HEK293 (cell line): ENCODE measurements at regions not wholly inside any gene's neighbourhood (a gene's known extent, or its start where the extent isn't known, plus 50 kb on each side); places are given as distances from the start of the nearest gene placed in this dataset.

Experiments
- CTCF ChIA-PET: fragments of 350-600 bp; formaldehyde crosslinking; extraction: SDS; loops from one replicate; lab custom pipeline; 2021; ENCODE audit warnings: antibody characterized with exemption; lab: Yijun Ruan, JAX
- POLR2A ChIA-PET: fragments of 300-600 bp; formaldehyde crosslinking; extraction: SDS; loops from one replicate; lab custom pipeline; 2020; ENCODE audit warnings: antibody characterized with exemption, inconsistent platforms; lab: Yijun Ruan, JAX
- H3K27ac ChIP-seq: fragments of 200-500 bp; sonication (Bioruptor generic); 2 replicates; pipeline ENCODE4 v1.5.1; 2014; ENCODE audit warnings: low read depth, low read length, control low read depth, inconsistent platforms; ENCODE audit errors: extremely low read depth
- H3K36me3 ChIP-seq, 2 experiments: fragments of 200-500 bp in 1 of 2; sonication (Bioruptor generic) in 1 of 2; 1 replicate in 1 of 2; 2 replicates in 1 of 2; pipeline ENCODE4 v1.5.1; 2014 to 2017; ENCODE audit warnings: inconsistent platforms in 2 of 2, low read length in 2 of 2; ENCODE audit not compliant: control insufficient read depth in 2 of 2, insufficient read depth in 1 of 2
- H3K4me1 ChIP-seq: fragments of 200-500 bp; sonication (Bioruptor generic); 2 replicates; pipeline ENCODE4 v1.5.1; 2014; ENCODE audit warnings: mild to moderate bottlenecking, low read length, inconsistent platforms; ENCODE audit not compliant: control insufficient read depth, insufficient read depth
- H3K4me3 ChIP-seq: 2 replicates; pipeline ENCODE4 v1.5.1; 2011; ENCODE audit warnings: low read depth, mild to moderate bottlenecking, control low read depth, low read length, moderate library complexity
- H3K9me3 ChIP-seq: fragments of 200-500 bp; sonication (Bioruptor generic); 2 replicates; pipeline ENCODE4 v1.5.1; 2014; ENCODE audit warnings: low read depth, low read length, inconsistent platforms; ENCODE audit not compliant: control insufficient read depth, insufficient read depth
- FEZF1 ChIP-seq: fragments of 450-650 bp; formaldehyde crosslinking; IDR thresholded peaks from 2 replicates; pipeline ENCODE4 v1.5.1; 2016; ENCODE audit warnings: missing biosample characterization, missing genetic modification characterization
- KLF7 ChIP-seq: fragments of 450-650 bp; formaldehyde crosslinking; IDR thresholded peaks from 2 replicates; pipeline ENCODE4 v1.5.1; 2016; ENCODE audit warnings: missing biosample characterization, missing genetic modification characterization, borderline replicate concordance
- REPIN1 ChIP-seq: fragments of 450-650 bp; formaldehyde crosslinking; IDR thresholded peaks from 2 replicates; pipeline ENCODE4 v1.5.1; 2017; ENCODE audit warnings: missing biosample characterization, missing genetic modification characterization, low read depth
- TRIM28 ChIP-seq: IDR thresholded peaks from 2 replicates; pipeline ENCODE4 v1.6.1; 2011; ENCODE audit warnings: low read length, control low read depth, borderline replicate concordance
- ZBTB1 ChIP-seq: fragments of 450-650 bp; formaldehyde crosslinking; IDR thresholded peaks from 2 replicates; pipeline ENCODE4 v1.5.1; 2016; ENCODE audit warnings: missing biosample characterization, missing genetic modification characterization
- ZBTB48 ChIP-seq: fragments of 450-650 bp; formaldehyde crosslinking; IDR thresholded peaks from 2 replicates; pipeline ENCODE4 v1.5.1; 2016; ENCODE audit warnings: missing biosample characterization, missing genetic modification characterization
- ZBTB7A ChIP-seq: fragments of 450-650 bp; formaldehyde crosslinking; IDR thresholded peaks from 2 replicates; pipeline ENCODE4 v1.5.1; 2016; ENCODE audit warnings: low read depth, missing biosample characterization, missing genetic modification characterization
- ZNF112 ChIP-seq: fragments of 450-650 bp; formaldehyde crosslinking; IDR thresholded peaks from 2 replicates; pipeline ENCODE4 v1.5.0; 2017; ENCODE audit warnings: missing biosample characterization, missing genetic modification characterization
- ZNF16 ChIP-seq: fragments of 450-650 bp; formaldehyde crosslinking; IDR thresholded peaks from 2 replicates; pipeline ENCODE4 v1.5.1; 2016; ENCODE audit warnings: low read depth, missing biosample characterization, missing genetic modification characterization
- ZNF174 ChIP-seq: fragments of 450-650 bp; formaldehyde crosslinking; IDR thresholded peaks from 2 replicates; pipeline ENCODE4 v1.5.0; 2017; ENCODE audit warnings: missing biosample characterization, mild to moderate bottlenecking, missing genetic modification characterization
- ZNF175 ChIP-seq: fragments of 450-650 bp; formaldehyde crosslinking; IDR thresholded peaks from 2 replicates; pipeline ENCODE4 v1.5.1; 2016; ENCODE audit warnings: missing biosample characterization, missing genetic modification characterization
- ZNF24 ChIP-seq: fragments of 450-650 bp; formaldehyde crosslinking; IDR thresholded peaks from 2 replicates; pipeline ENCODE4 v1.5.1; 2016; ENCODE audit warnings: missing biosample characterization, missing genetic modification characterization
- ZNF248 ChIP-seq: fragments of 450-650 bp; formaldehyde crosslinking; IDR thresholded peaks from 2 replicates; pipeline ENCODE4 v1.5.1; 2017; ENCODE audit warnings: missing biosample characterization, missing genetic modification characterization
- ZNF292 ChIP-seq: fragments of 450-650 bp; formaldehyde crosslinking; IDR thresholded peaks from 2 replicates; pipeline ENCODE4 v1.5.1; 2016; ENCODE audit warnings: low read depth, missing biosample characterization, missing genetic modification characterization, borderline replicate concordance
- ZNF426 ChIP-seq: fragments of 450-650 bp; formaldehyde crosslinking; IDR thresholded peaks from 2 replicates; pipeline ENCODE4 v1.5.1; 2017; ENCODE audit warnings: missing biosample characterization, missing genetic modification characterization, mild to moderate bottlenecking, inconsistent platforms, moderate library complexity
- ZNF596 ChIP-seq: fragments of 450-650 bp; IDR thresholded peaks from 2 replicates; pipeline ENCODE4 v1.5.0; 2018; ENCODE audit warnings: missing biosample characterization, mild to moderate bottlenecking, missing genetic modification characterization, moderate library complexity
- TF ChIP-seq, protein P1 (sequence below): fragments of 450-650 bp; formaldehyde crosslinking; IDR thresholded peaks from 2 replicates; pipeline ENCODE4 v1.5.0; 2017; ENCODE audit warnings: missing biosample characterization, missing genetic modification characterization, borderline replicate concordance
- TF ChIP-seq, protein P2 (sequence below): fragments of 450-650 bp; formaldehyde crosslinking; IDR thresholded peaks from 2 replicates; pipeline ENCODE4 v1.5.1; 2017; ENCODE audit warnings: missing biosample characterization, missing genetic modification characterization
- TF ChIP-seq, protein P3 (sequence below): fragments of 450-650 bp; formaldehyde crosslinking; IDR thresholded peaks from 2 replicates; pipeline ENCODE4 v1.5.1; 2016; ENCODE audit warnings: missing biosample characterization, missing genetic modification characterization, low read depth

DNA sequence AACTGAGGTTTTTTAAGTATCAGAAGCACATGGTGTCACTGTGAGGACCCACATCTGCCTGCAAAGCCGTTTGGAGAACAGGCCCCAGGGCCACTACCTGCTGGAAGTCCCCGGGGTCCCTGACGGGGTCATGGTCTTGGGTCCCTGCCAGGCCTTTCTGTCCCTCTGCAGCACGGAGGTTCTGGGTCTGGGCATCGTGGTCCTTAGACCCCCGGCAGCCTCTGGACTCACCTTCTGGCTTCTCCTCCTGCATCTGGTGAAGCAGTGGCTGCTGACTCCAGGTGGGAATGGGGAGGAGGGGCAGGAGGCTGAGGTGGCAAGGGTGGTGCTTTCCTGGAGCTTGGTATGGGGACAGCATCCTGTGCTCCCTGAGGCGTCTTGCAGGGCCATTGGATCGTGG lies 198.6 kb downstream of the TEX29 start:
- no peak for TF ChIP-seq ZNF24 (tag by site-specific recombination)
- TF ChIP-seq, all 188 proteins: peak for 0
- no peak overlapping the region for H3K27ac ChIP-seq
- no peaks in the 10 kb centered on the region for H3K9me3 ChIP-seq
- H3K36me3 ChIP-seq = no peaks in the 10 kb centered on the region
- POLR2A ChIA-PET = no interaction called here
- no peak overlapping the region for H3K4me3 ChIP-seq
- CTCF ChIA-PET = interaction anchor here (0.5 kb wide), 1 partner anchor 569 kb away, joined by 4 read pairs; no protein-coding TSS in a partner anchor
- no peaks in the 10 kb centered on the region for H3K4me1 ChIP-seq

DNA sequence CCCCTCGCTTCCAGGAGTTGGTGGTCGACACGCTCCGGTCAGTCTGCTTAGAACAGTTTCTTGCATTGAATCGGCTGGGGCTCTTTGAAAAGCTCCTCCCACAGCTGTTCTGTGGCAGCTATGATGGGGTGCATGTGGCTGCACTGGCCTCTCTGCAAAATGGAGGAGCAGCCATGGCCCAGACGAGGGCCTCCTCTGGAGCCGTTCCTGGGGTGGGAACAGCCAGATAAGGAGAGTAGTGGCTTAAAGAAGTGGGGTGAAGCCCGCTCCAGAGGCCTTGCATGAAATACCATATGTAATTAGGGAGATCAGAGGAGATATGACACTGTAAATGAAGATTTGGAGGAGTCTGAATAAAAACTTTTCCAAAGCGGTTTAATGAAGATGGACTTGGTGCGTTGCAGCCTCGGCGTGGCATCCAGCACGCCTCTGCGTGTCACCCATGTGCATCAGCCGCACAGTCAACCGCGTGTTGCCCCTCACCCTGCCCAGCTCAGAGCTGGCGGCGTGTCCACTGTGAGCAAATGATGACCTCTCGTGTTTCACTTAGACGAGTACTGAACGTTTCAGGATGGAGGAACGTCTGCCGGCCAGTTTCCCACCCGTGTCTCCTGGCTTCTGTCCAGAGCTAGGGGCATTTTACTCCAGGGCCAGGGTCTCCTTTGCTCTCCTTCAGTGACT lies 199.2 kb downstream of the TEX29 start:
- POLR2A ChIA-PET = no interaction called here
- Histone ChIP-seq H3K4me3 (no peak overlapping the region), H3K4me1 (no peaks in the 10 kb centered on the region), H3K36me3 (no peaks in the 10 kb centered on the region), H3K9me3 (no peaks in the 10 kb centered on the region), H3K27ac (no peak overlapping the region)
- CTCF ChIA-PET = interaction anchor here (0.6 kb wide), 1 partner anchor 89 kb away, joined by 3 read pairs; no protein-coding TSS in a partner anchor
- TF ChIP-seq TRIM28 (no peak), ZNF248 (tag by site-specific recombination) (no peak), ZNF426 (no peak), ZNF596 (tag by site-specific recombination) (no peak), ZNF112 (no peak), ZNF175 (tag by site-specific recombination) (no peak), ZNF292 (tag by site-specific recombination) (no peak)
- TF ChIP-seq, protein P1, sequence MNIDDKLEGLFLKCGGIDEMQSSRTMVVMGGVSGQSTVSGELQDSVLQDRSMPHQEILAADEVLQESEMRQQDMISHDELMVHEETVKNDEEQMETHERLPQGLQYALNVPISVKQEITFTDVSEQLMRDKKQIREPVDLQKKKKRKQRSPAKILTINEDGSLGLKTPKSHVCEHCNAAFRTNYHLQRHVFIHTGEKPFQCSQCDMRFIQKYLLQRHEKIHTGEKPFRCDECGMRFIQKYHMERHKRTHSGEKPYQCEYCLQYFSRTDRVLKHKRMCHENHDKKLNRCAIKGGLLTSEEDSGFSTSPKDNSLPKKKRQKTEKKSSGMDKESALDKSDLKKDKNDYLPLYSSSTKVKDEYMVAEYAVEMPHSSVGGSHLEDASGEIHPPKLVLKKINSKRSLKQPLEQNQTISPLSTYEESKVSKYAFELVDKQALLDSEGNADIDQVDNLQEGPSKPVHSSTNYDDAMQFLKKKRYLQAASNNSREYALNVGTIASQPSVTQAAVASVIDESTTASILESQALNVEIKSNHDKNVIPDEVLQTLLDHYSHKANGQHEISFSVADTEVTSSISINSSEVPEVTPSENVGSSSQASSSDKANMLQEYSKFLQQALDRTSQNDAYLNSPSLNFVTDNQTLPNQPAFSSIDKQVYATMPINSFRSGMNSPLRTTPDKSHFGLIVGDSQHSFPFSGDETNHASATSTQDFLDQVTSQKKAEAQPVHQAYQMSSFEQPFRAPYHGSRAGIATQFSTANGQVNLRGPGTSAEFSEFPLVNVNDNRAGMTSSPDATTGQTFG = no peak

DNA sequence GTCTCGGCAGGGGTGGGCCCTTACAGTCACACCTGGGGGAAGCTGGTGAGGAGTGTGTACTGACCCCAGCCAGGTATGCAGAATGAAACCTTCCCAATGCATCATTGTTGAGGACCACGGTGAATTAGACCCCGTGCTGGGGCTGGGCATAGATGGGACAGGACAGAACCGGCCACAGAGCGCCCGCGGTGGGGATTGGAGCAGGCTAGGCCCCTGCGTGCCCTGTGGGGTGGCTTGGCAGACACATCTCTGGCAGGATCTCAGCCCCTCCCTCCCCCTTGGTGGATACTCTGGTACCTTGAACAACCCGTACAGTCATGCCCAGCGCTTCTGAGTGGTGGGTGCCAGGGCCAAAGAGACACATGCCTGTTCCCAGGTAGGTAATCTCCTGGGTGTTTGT lies 200.6 kb downstream of the TEX29 start:
- Histone ChIP-seq H3K9me3 (no peaks in the 10 kb centered on the region), H3K4me3 (no peak overlapping the region), H3K27ac (no peak overlapping the region), H3K4me1 (no peaks in the 10 kb centered on the region), H3K36me3 (no peaks in the 10 kb centered on the region)
- TF ChIP-seq ZNF16 (tag by site-specific recombination) = no peak
- ChIA-PET CTCF (interaction anchor here (0.5 kb wide), 1 partner anchor 603 kb away, joined by 4 read pairs; no protein-coding TSS in a partner anchor), POLR2A (no interaction called here)

DNA sequence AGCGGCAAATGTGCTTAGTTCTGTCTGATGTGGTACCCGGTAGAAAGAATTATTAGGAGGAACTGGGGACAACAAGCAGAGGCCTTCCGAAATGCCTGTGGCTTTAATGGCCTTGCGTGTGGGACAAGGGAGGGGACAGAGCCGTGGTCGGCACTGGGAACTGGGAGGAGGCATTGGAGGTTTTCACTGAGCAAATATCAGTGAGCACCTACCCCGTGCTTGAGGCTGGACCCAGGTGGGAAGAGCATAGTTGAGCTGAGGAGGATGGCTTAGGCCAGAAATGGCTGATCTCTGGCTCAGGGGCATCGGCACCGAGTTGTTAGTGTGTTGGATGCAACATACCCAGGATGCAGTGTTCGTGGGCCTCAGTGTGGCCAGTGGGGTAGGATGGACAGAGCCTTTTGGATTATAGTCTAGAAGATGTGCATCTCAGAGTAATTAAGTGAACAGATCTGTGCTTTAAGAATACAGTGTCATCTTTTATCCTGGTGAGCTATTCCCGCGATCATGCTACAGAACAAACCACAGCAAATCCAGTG lies 201.3 kb downstream of the TEX29 start:
- Histone ChIP-seq H3K4me3 (no peak overlapping the region), H3K27ac (no peak overlapping the region), H3K36me3 (no peaks in the 10 kb centered on the region), H3K4me1 (no peaks in the 10 kb centered on the region), H3K9me3 (no peaks in the 10 kb centered on the region)
- POLR2A ChIA-PET = no interaction called here
- CTCF ChIA-PET = no interaction called here
- TF ChIP-seq FEZF1 (tag by site-specific recombination) (no peak), KLF7 (tag by site-specific recombination) (no peak), ZNF596 (tag by site-specific recombination) (no peak), ZNF174 (tag by site-specific recombination) (no peak), ZBTB1 (tag by site-specific recombination) (no peak), ZBTB7A (no peak), ZBTB48 (tag by site-specific recombination) (no peak), TRIM28 (no peak), REPIN1 (tag by site-specific recombination) (no peak)
- TF ChIP-seq, protein P2, sequence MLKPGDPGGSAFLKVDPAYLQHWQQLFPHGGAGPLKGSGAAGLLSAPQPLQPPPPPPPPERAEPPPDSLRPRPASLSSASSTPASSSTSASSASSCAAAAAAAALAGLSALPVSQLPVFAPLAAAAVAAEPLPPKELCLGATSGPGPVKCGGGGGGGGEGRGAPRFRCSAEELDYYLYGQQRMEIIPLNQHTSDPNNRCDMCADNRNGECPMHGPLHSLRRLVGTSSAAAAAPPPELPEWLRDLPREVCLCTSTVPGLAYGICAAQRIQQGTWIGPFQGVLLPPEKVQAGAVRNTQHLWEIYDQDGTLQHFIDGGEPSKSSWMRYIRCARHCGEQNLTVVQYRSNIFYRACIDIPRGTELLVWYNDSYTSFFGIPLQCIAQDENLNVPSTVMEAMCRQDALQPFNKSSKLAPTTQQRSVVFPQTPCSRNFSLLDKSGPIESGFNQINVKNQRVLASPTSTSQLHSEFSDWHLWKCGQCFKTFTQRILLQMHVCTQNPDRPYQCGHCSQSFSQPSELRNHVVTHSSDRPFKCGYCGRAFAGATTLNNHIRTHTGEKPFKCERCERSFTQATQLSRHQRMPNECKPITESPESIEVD (tag by site-specific recombination) = no peak
- TF ChIP-seq, protein P3, sequence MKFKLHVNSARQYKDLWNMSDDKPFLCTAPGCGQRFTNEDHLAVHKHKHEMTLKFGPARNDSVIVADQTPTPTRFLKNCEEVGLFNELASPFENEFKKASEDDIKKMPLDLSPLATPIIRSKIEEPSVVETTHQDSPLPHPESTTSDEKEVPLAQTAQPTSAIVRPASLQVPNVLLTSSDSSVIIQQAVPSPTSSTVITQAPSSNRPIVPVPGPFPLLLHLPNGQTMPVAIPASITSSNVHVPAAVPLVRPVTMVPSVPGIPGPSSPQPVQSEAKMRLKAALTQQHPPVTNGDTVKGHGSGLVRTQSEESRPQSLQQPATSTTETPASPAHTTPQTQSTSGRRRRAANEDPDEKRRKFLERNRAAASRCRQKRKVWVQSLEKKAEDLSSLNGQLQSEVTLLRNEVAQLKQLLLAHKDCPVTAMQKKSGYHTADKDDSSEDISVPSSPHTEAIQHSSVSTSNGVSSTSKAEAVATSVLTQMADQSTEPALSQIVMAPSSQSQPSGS (tag by site-specific recombination) = no peak
- TF ChIP-seq, protein P1 = no peak
